ENCODE measurements at regions not wholly inside any gene's neighbourhood (a gene's known extent, or its start where the extent isn't known, plus 50 kb on each side); places are given as distances from the start of the nearest gene placed in this dataset.

DNA sequence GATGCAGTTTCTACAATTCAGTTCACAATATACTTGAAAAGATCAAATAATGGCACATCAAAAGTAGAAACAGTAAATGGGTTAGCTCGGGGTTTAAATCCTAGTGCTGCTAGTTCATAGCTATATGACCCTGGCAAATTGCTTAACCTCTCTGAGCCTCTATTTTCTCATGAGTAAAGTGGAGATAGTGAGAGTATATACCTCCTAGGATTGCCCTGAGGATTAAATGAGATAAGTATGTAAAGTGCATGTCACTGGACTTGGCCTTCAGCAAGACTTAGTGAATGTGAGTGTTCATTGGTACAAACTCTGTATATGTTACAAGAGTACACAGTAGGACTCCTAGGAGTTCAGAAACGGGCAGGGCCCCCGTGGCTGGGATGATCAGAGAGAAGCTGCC, 248.3 kb downstream of the DLEU7 start:
- Mint-ChIP-seq H3K27me3 (peaks cover 3% of the 10 kb centered on the region), H3K36me3 (ENCODE audit: low read depth) (no peaks in the 10 kb centered on the region), H3K4me3 (no peak overlapping the region), H3K4me1 (peaks cover 37% of the 10 kb centered on the region), H3K27ac (peak overlapping the region; percentile 91), H3K9me3 (no peaks in the 10 kb centered on the region)
- ChIA-PET POLR2A (no interaction called here), CTCF (no interaction called here)
- DNase-seq, result no peak

DNA sequence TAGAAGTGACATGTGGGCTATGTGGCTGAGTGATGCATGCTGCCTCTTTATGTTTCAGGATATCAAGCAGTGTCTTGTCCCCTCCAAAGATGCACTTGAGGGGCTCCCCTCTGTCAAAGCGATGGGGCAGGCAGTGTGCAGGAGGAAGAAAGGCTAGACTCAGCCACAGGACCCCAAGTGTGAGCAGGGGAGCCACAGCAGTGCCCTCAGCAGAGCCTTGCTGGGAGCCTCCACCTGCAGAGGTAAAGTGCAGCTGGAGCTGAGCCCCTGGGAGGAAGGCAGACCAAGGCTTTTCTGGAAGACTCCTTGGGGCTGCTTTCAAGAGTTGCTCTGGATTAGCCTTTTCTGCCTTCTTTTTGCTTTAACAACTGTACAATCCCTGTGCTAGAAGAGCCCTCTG, 247.3 kb downstream of the DLEU7 start:
- H3K27me3 Mint-ChIP-seq, result peaks cover 5% of the 10 kb centered on the region
- no peak overlapping the region for H3K27ac Mint-ChIP-seq
- CTCF ChIA-PET, result no interaction called here
- DNase-seq, result no peak
- no peaks in the 10 kb centered on the region for H3K9me3 Mint-ChIP-seq
- POLR2A ChIA-PET, result no interaction called here
- no peaks in the 10 kb centered on the region for H3K36me3 Mint-ChIP-seq (ENCODE audit: low read depth)
- H3K4me1 Mint-ChIP-seq, result peaks cover 37% of the 10 kb centered on the region
- no peak overlapping the region for H3K4me3 Mint-ChIP-seq

GRCh38 chr13:50596776-50597203, 246.7 kb downstream of the DLEU7 start:
- POLR2A ChIA-PET, result no interaction called here

GRCh38 chr13:50598338-50598737, 245.2 kb downstream of the DLEU7 start:
- ChIA-PET POLR2A (no interaction called here), CTCF (interaction anchor here (0.6 kb wide), 1 partner anchor 39 kb away, joined by 3 read pairs; no protein-coding TSS in a partner anchor)
- Mint-ChIP-seq H3K4me1 (peaks cover 29% of the 10 kb centered on the region), H3K36me3 (ENCODE audit: low read depth) (no peaks in the 10 kb centered on the region), H3K27me3 (peaks cover 5% of the 10 kb centered on the region), H3K9me3 (no peaks in the 10 kb centered on the region), H3K27ac (no peak overlapping the region), H3K4me3 (no peak overlapping the region)
- DNase-seq, result no peak

More at GRCh38 chr13:50596776-50597203, 246.7 kb downstream of the DLEU7 start:
- H3K9me3 Mint-ChIP-seq, result no peaks in the 10 kb centered on the region
- H3K36me3 Mint-ChIP-seq (ENCODE audit: low read depth), result no peaks in the 10 kb centered on the region
- no peak for DNase-seq
- peaks cover 5% of the 10 kb centered on the region for H3K27me3 Mint-ChIP-seq
- no peak overlapping the region for H3K4me3 Mint-ChIP-seq
- H3K4me1 Mint-ChIP-seq, result peaks cover 37% of the 10 kb centered on the region
- no peak overlapping the region for H3K27ac Mint-ChIP-seq
- CTCF ChIA-PET, result no interaction called here

DNA sequence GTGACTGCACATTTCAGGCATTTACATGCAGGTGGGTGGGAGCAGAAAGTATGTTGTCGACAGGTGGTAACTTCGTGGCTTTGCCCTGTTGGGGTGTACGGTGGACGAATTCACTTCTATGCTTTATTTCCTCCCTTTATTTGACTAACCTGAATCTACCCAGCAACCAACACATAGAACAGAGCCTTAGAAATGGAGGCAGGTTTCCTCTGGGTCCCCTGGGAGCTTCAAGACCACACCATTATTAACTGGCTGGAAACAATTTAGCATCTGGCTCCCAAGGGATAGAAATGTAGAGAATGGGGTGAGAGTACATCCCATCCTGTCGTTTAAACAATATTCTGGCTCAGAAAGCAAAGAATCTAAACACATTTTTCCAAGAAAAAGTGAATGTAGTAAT, 244.4 kb downstream of the DLEU7 start:
- Mint-ChIP-seq H3K36me3 (ENCODE audit: low read depth) (no peaks in the 10 kb centered on the region), H3K27me3 (peaks cover 5% of the 10 kb centered on the region), H3K27ac (no peak overlapping the region), H3K4me3 (no peak overlapping the region), H3K4me1 (peaks cover 24% of the 10 kb centered on the region), H3K9me3 (no peaks in the 10 kb centered on the region)
- POLR2A ChIA-PET, result no interaction called here
- no peak for DNase-seq
- CTCF ChIA-PET, result no interaction called here

DNA sequence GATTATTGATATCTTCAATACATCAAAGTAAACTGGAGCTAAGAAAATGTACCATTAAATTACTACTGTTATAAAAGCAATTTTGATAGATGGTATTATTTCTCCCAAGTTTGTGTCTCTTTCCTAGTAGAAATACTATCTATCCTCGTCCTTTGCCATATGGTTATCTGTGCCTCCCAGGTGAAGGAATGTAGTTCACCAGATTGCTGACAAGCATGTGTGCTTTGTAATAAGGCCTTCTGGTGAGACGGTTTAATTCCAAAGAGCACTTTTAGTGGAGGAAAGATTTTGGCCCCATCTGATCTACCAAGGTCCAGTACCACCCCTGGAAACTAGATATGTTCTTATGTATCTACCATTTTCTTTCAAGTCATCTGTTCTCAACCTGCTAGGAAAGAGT, 243.6 kb downstream of the DLEU7 start:
- ChIA-PET CTCF (no interaction called here), POLR2A (no interaction called here)
- peaks cover 5% of the 10 kb centered on the region for H3K27me3 Mint-ChIP-seq
- no peak overlapping the region for H3K4me3 Mint-ChIP-seq
- no peaks in the 10 kb centered on the region for H3K9me3 Mint-ChIP-seq
- no peak for DNase-seq
- H3K36me3 Mint-ChIP-seq (ENCODE audit: low read depth), result no peaks in the 10 kb centered on the region
- H3K27ac Mint-ChIP-seq, result no peak overlapping the region
- peaks cover 15% of the 10 kb centered on the region for H3K4me1 Mint-ChIP-seq

- CTCF ChIA-PET, result no interaction called here
- Mint-ChIP-seq H3K4me3 (no peak overlapping the region), H3K27me3 (peaks cover 22% of the 10 kb centered on the region), H3K27ac (no peak overlapping the region), H3K9me3 (no peaks in the 10 kb centered on the region), H3K4me1 (peaks cover 16% of the 10 kb centered on the region), H3K36me3 (ENCODE audit: low read depth) (no peaks in the 10 kb centered on the region)
- POLR2A ChIA-PET, result no interaction called here
- DNase-seq, result no peak
These were observed 235.1 kb downstream of the DLEU7 start for GRCh38 chr13:50608370-50608769.

DNA sequence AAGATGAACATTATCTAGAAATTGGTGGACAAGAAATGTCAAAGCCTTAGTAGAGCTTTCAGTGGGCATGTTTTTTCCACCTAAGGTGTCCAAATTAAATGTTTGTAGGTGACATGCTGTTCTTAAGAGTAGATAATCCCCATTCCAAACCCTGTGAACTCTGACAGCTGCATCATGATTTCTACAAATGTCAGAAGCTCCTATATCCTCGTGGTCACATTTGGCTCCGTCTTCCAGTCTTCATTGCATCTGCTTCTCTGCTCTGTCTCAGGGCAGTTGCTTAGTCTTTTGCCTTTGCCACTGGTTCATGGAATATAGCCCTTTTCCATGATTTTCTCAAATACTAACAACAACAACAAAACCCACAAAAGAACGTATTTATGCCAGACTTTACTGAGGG, 234.5 kb downstream of the DLEU7 start:
- DNase-seq, result no peak
- Mint-ChIP-seq H3K4me3 (no peak overlapping the region), H3K27ac (no peak overlapping the region), H3K4me1 (peaks cover 16% of the 10 kb centered on the region), H3K36me3 (ENCODE audit: low read depth) (no peaks in the 10 kb centered on the region), H3K9me3 (no peaks in the 10 kb centered on the region), H3K27me3 (peaks cover 22% of the 10 kb centered on the region)
- ChIA-PET CTCF (no interaction called here), POLR2A (no interaction called here)

GRCh38 chr13:50610238-50610637, 233.3 kb downstream of the DLEU7 start:
- Mint-ChIP-seq H3K4me1 (peaks cover 16% of the 10 kb centered on the region), H3K36me3 (ENCODE audit: low read depth) (no peaks in the 10 kb centered on the region), H3K9me3 (no peaks in the 10 kb centered on the region), H3K27ac (no peak overlapping the region), H3K4me3 (no peak overlapping the region), H3K27me3 (peaks cover 22% of the 10 kb centered on the region)
- DNase-seq, result no peak
- CTCF ChIA-PET, result no interaction called here
- POLR2A ChIA-PET, result no interaction called here

GRCh38 chr13:50611117-50611781, 232.2 kb downstream of the DLEU7 start:
- POLR2A ChIA-PET, result no interaction called here
- Mint-ChIP-seq H3K4me1 (peaks cover 16% of the 10 kb centered on the region), H3K36me3 (ENCODE audit: low read depth) (no peaks in the 10 kb centered on the region), H3K9me3 (no peaks in the 10 kb centered on the region), H3K27ac (peak overlapping the region; percentile 63), H3K4me3 (no peak overlapping the region), H3K27me3 (peaks cover 22% of the 10 kb centered on the region)
- peak; percentile 54 for DNase-seq
- CTCF ChIA-PET, result no interaction called here

DNA sequence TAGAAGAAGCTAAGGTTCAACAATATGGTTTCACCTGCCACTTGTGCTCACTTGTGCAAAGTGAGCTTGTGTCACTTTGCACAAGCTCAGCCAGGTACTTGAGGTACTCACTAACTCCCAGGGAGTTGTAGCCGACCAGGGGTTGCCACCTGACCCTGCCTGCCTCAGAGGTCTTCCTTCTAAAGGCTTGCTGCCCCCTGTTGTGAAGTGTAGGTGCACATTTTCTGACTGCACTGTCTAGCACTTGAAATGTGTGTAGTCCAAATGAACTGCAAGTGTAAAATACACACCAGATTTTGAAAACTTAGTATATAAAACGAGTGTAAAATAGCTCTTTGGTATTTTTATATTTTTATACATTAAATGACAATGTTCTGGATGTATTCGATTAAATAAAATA, 230.8 kb downstream of the DLEU7 start:
- Mint-ChIP-seq H3K36me3 (ENCODE audit: low read depth) (no peaks in the 10 kb centered on the region), H3K4me3 (no peak overlapping the region)

GRCh38 chr13:50613356-50613831, 230.1 kb downstream of the DLEU7 start:
- Mint-ChIP-seq H3K9me3 (no peaks in the 10 kb centered on the region), H3K27ac (no peak overlapping the region), H3K36me3 (ENCODE audit: low read depth) (no peaks in the 10 kb centered on the region), H3K4me3 (no peak overlapping the region), H3K27me3 (peaks cover 19% of the 10 kb centered on the region), H3K4me1 (peaks cover 24% of the 10 kb centered on the region)
- ChIA-PET POLR2A (no interaction called here), CTCF (interaction anchor here (0.6 kb wide), 1 partner anchor 359 kb away, joined by 3 read pairs; no protein-coding TSS in a partner anchor)
- no peak for DNase-seq

More for the DNA sequence above, 230.8 kb downstream of the DLEU7 start:
- ChIA-PET CTCF (interaction anchor here (0.5 to 0.6 kb wide), 2 partner anchors 155 to 360 kb away, joined by 3 to 5 read pairs; no protein-coding TSS in a partner anchor), POLR2A (no interaction called here)
- Mint-ChIP-seq H3K9me3 (no peaks in the 10 kb centered on the region), H3K27ac (no peak overlapping the region), H3K27me3 (peaks cover 22% of the 10 kb centered on the region), H3K4me1 (peaks cover 24% of the 10 kb centered on the region)
- DNase-seq, result no peak

GRCh38 chr13:50615234-50615633, 228.3 kb downstream of the DLEU7 start:
- H3K9me3 Mint-ChIP-seq, result no peaks in the 10 kb centered on the region
- no peak for DNase-seq
- POLR2A ChIA-PET, result interaction anchor here (0.6 kb wide), 1 partner anchor 257 kb away, joined by 4 read pairs; no protein-coding TSS in a partner anchor
- no peaks in the 10 kb centered on the region for H3K36me3 Mint-ChIP-seq (ENCODE audit: low read depth)
- no peak overlapping the region for H3K27ac Mint-ChIP-seq
- H3K4me3 Mint-ChIP-seq, result no peak overlapping the region
- H3K4me1 Mint-ChIP-seq, result peaks cover 24% of the 10 kb centered on the region
- CTCF ChIA-PET, result no interaction called here
- H3K27me3 Mint-ChIP-seq, result peaks cover 3% of the 10 kb centered on the region

DNA sequence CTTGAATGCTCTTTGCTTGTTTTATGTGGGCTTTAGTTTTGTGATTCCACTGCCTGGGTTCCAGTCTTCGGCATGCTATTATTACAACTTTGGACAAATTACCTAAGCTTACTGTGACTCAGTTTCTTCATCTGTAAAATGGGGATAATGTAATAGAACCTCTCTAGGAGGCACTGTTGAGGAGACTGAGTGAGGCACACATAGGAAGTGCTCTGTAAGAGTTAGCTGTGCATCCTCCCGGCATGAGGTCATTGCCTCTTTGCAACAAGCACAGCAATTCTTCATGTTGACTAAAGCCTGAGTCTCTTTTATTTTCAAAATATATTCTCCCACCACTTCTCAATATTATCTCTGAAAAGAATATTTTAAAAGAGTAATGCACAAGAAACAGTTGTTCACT, 227.4 kb downstream of the DLEU7 start:
- no peaks in the 10 kb centered on the region for H3K27me3 Mint-ChIP-seq
- ChIA-PET POLR2A (no interaction called here), CTCF (interaction anchor here (0.5 kb wide), 1 partner anchor 37 kb away, joined by 3 read pairs; no protein-coding TSS in a partner anchor)
- no peaks in the 10 kb centered on the region for H3K36me3 Mint-ChIP-seq (ENCODE audit: low read depth)
- no peak overlapping the region for H3K27ac Mint-ChIP-seq
- H3K4me3 Mint-ChIP-seq, result no peak overlapping the region
- peaks cover 19% of the 10 kb centered on the region for H3K4me1 Mint-ChIP-seq
- H3K9me3 Mint-ChIP-seq, result no peaks in the 10 kb centered on the region
- DNase-seq, result no peak
